ENCODE measurements at regions not wholly inside any gene's neighbourhood (a gene's known extent, or its start where the extent isn't known, plus 50 kb on each side); places are given as distances from the start of the nearest gene placed in this dataset.

DNA sequence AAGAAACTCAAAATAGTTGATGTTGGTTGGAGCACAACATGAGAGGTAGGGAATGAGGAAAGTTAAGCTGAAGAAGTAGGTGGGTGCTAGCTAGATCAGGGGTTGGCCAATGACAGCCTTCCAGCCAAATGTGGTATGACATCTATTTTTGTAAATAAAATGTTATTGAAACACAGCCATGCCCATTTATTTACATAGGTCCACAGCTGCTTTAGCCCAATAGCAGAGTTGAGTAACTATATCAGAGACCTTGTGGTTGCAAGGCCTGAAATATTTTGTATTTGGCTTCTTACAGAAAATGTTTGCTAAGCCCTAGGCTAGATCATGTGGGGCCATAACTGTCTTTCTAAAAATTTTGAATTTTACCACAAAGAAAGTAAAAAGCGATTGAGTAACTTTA is 234.9 kb upstream of the CTSO start:
- Histone ChIP-seq H3K27ac (ENCODE audit: low read length) (no peak overlapping the region), H3K36me3 (ENCODE audit: insufficient read depth, low read length) (no peaks in the 10 kb centered on the region), H3K27me3 (ENCODE audit: insufficient read depth, low read length, poor library complexity) (no peaks in the 10 kb centered on the region), H3K9me3 (ENCODE audit: insufficient read depth, low read length, severe bottlenecking) (no peaks in the 10 kb centered on the region), H3K4me3 (ENCODE audit: low read depth in 1 of 2, low read length in 2 of 2) (no peak overlapping the region), H4K20me1 (ENCODE audit: insufficient read depth, low read length) (no peaks in the 10 kb centered on the region), H3K79me2 (ENCODE audit: insufficient read depth, low read length) (no peaks in the 10 kb centered on the region), H3K4me2 (ENCODE audit: insufficient read depth, low read length) (no peak overlapping the region), H3K9ac (ENCODE audit: low read depth, low read length) (no peak overlapping the region), H3K4me1 (ENCODE audit: insufficient read depth, low read length) (no peaks in the 10 kb centered on the region), H2AFZ (ENCODE audit: low read depth, low read length) (no peak overlapping the region)
- TF ChIP-seq EZH2 (IDR thresholded peaks at IDR 0.05; ENCODE audit: borderline replicate concordance, low read depth, low read length, severe bottlenecking) = no peak
- TF ChIP-seq, protein P1, sequence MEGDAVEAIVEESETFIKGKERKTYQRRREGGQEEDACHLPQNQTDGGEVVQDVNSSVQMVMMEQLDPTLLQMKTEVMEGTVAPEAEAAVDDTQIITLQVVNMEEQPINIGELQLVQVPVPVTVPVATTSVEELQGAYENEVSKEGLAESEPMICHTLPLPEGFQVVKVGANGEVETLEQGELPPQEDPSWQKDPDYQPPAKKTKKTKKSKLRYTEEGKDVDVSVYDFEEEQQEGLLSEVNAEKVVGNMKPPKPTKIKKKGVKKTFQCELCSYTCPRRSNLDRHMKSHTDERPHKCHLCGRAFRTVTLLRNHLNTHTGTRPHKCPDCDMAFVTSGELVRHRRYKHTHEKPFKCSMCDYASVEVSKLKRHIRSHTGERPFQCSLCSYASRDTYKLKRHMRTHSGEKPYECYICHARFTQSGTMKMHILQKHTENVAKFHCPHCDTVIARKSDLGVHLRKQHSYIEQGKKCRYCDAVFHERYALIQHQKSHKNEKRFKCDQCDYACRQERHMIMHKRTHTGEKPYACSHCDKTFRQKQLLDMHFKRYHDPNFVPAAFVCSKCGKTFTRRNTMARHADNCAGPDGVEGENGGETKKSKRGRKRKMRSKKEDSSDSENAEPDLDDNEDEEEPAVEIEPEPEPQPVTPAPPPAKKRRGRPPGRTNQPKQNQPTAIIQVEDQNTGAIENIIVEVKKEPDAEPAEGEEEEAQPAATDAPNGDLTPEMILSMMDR (IDR thresholded peaks at IDR 0.05; ENCODE audit: borderline replicate concordance, extremely low read depth, low read length, poor library complexity, severe bottlenecking) = no peak
- DNase-seq (no peak), ATAC-seq (ENCODE audit: insufficient read depth, low read depth) (no peak)

GRCh38 chr4:156186111-156186510 is 232.4 kb upstream of the CTSO start:
- Histone ChIP-seq H3K9me3 (ENCODE audit: insufficient read depth, low read length, severe bottlenecking) (no peaks in the 10 kb centered on the region), H3K4me3 (ENCODE audit: low read depth in 1 of 2, low read length in 2 of 2) (no peak overlapping the region), H3K4me2 (ENCODE audit: insufficient read depth, low read length) (no peak overlapping the region), H3K27me3 (ENCODE audit: insufficient read depth, low read length, poor library complexity) (no peaks in the 10 kb centered on the region), H3K79me2 (ENCODE audit: insufficient read depth, low read length) (no peaks in the 10 kb centered on the region), H3K4me1 (ENCODE audit: insufficient read depth, low read length) (no peaks in the 10 kb centered on the region), H3K36me3 (ENCODE audit: insufficient read depth, low read length) (no peaks in the 10 kb centered on the region), H4K20me1 (ENCODE audit: insufficient read depth, low read length) (no peaks in the 10 kb centered on the region), H2AFZ (ENCODE audit: low read depth, low read length) (no peak overlapping the region), H3K9ac (ENCODE audit: low read depth, low read length) (no peak overlapping the region), H3K27ac (ENCODE audit: low read length) (no peak overlapping the region)
- TF ChIP-seq, protein P1 (IDR thresholded peaks at IDR 0.05; ENCODE audit: borderline replicate concordance, extremely low read depth, low read length, poor library complexity, severe bottlenecking) = no peak
- no peak for TF ChIP-seq EZH2 (IDR thresholded peaks at IDR 0.05; ENCODE audit: borderline replicate concordance, low read depth, low read length, severe bottlenecking)
- ATAC-seq (ENCODE audit: insufficient read depth, low read depth) = no peak
- DNase-seq = no peak

DNA sequence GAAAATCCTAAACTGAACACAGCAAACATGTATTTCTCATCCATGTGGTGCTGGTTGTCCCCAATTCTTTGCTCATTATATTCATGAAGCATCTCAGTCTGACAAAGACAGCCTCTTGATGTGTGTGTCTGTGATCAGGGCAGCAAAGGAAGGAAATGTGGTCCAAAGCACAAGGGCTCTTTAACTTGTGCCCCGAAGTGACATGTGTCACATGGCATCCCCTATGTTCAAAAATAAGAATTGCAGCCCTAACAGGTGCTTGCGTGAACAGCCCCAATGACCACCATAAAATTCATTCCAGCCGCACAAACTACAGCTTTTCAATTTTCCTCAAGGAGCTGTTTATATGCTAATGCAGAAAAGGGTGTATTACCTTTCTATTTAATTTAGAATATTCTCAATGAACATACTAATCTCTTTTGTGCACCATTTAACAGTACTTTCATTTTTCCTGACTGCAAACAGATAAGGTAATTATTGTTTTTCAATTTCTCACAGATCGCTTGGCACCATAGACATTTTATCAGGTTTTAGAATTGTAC is 231.9 kb upstream of the CTSO start:
- Histone ChIP-seq H3K4me1 (ENCODE audit: insufficient read depth, low read length) (no peaks in the 10 kb centered on the region), H3K27ac (ENCODE audit: low read length) (no peak overlapping the region), H3K9me3 (ENCODE audit: insufficient read depth, low read length, severe bottlenecking) (no peaks in the 10 kb centered on the region), H2AFZ (ENCODE audit: low read depth, low read length) (no peak overlapping the region), H3K27me3 (ENCODE audit: insufficient read depth, low read length, poor library complexity) (no peaks in the 10 kb centered on the region), H3K4me3 (ENCODE audit: low read depth in 1 of 2, low read length in 2 of 2) (no peak overlapping the region), H3K36me3 (ENCODE audit: insufficient read depth, low read length) (no peaks in the 10 kb centered on the region), H3K4me2 (ENCODE audit: insufficient read depth, low read length) (no peak overlapping the region), H3K79me2 (ENCODE audit: insufficient read depth, low read length) (no peaks in the 10 kb centered on the region), H4K20me1 (ENCODE audit: insufficient read depth, low read length) (no peaks in the 10 kb centered on the region), H3K9ac (ENCODE audit: low read depth, low read length) (no peak overlapping the region)
- TF ChIP-seq, protein P1 (IDR thresholded peaks at IDR 0.05; ENCODE audit: borderline replicate concordance, extremely low read depth, low read length, poor library complexity, severe bottlenecking) = no peak
- TF ChIP-seq EZH2 (IDR thresholded peaks at IDR 0.05; ENCODE audit: borderline replicate concordance, low read depth, low read length, severe bottlenecking) = no peak
- ATAC-seq (ENCODE audit: insufficient read depth, low read depth) = no peak
- DNase-seq = no peak

DNA sequence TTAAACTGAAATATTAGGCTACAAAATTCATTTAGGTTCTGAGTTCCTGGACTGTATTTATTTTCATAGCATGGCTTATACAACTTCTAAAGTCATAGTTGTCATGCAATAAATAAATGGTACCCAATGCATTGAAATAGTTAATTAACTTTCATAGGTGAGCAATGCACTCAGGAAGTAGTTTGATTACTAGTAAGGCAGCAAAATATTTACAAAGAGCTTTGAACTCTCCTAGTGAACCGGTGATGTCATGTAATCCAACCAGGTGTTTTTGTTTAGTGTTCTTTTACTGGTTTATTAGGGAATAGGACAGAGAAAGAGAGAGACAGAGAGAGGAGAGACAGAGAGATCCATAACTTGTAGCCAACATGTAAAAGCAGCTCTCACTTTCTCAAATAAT is 228.6 kb upstream of the CTSO start:
- no peak overlapping the region for H3K4me2 ChIP-seq (ENCODE audit: insufficient read depth, low read length)
- H3K27ac ChIP-seq (ENCODE audit: low read length) = no peak overlapping the region
- H3K4me3 ChIP-seq (ENCODE audit: low read depth in 1 of 2, low read length in 2 of 2) = no peak overlapping the region
- no peaks in the 10 kb centered on the region for H3K4me1 ChIP-seq (ENCODE audit: insufficient read depth, low read length)
- no peak overlapping the region for H3K9ac ChIP-seq (ENCODE audit: low read depth, low read length)
- H3K9me3 ChIP-seq (ENCODE audit: insufficient read depth, low read length, severe bottlenecking) = no peaks in the 10 kb centered on the region
- H3K79me2 ChIP-seq (ENCODE audit: insufficient read depth, low read length) = no peaks in the 10 kb centered on the region
- ATAC-seq (ENCODE audit: insufficient read depth, low read depth) = no peak
- H3K36me3 ChIP-seq (ENCODE audit: insufficient read depth, low read length) = no peaks in the 10 kb centered on the region
- DNase-seq = no peak
- no peaks in the 10 kb centered on the region for H4K20me1 ChIP-seq (ENCODE audit: insufficient read depth, low read length)
- no peak overlapping the region for H2AFZ ChIP-seq (ENCODE audit: low read depth, low read length)
- TF ChIP-seq, protein P1 (IDR thresholded peaks at IDR 0.05; ENCODE audit: borderline replicate concordance, extremely low read depth, low read length, poor library complexity, severe bottlenecking) = no peak
- no peak for TF ChIP-seq EZH2 (IDR thresholded peaks at IDR 0.05; ENCODE audit: borderline replicate concordance, low read depth, low read length, severe bottlenecking)
- no peaks in the 10 kb centered on the region for H3K27me3 ChIP-seq (ENCODE audit: insufficient read depth, low read length, poor library complexity)
